ENCODE measurements at regions not wholly inside any gene's neighbourhood (a gene's known extent, or its start where the extent isn't known, plus 50 kb on each side); places are given as distances from the start of the nearest gene placed in this dataset.

- DNase-seq (no peak), ATAC-seq (replicated peaks) (peak; percentile 20 to 34)
- Mint-ChIP-seq H3K4me1 (no peaks in the 10 kb centered on the region), H3K4me3 (no peak overlapping the region), H3K27ac (no peak overlapping the region), H3K36me3 (no peaks in the 10 kb centered on the region), H3K27me3 (no peaks in the 10 kb centered on the region), H3K9me3 (peaks cover 1 to 3% of the 10 kb centered on the region in 2 donors)
These were observed 462.2 kb upstream of the RGPD4 start for GRCh38 chr2:107364361-107364950.

- H3K9me3 Mint-ChIP-seq: peaks cover 5 to 10% of the 10 kb centered on the region in 2 donors
- no peak for ATAC-seq (replicated peaks)
- H3K4me3 Mint-ChIP-seq: no peak overlapping the region
- H3K27me3 Mint-ChIP-seq: no peaks in the 10 kb centered on the region
- no peak overlapping the region for H3K27ac Mint-ChIP-seq
- no peaks in the 10 kb centered on the region for H3K36me3 Mint-ChIP-seq
- no peak for DNase-seq
- no peaks in the 10 kb centered on the region for H3K4me1 Mint-ChIP-seq
These were observed 452.4 kb upstream of the RGPD4 start for GRCh38 chr2:107374249-107374648.

- Mint-ChIP-seq H3K36me3 (no peaks in the 10 kb centered on the region), H3K4me3 (no peak overlapping the region), H3K9me3 (peaks cover 3 to 7% of the 10 kb centered on the region in 2 donors), H3K27ac (no peak overlapping the region), H3K4me1 (no peaks in the 10 kb centered on the region), H3K27me3 (no peaks in the 10 kb centered on the region)
- no peak for DNase-seq
- no peak for ATAC-seq (replicated peaks)
These were observed 449.8 kb upstream of the RGPD4 start for GRCh38 chr2:107376909-107377308.

GRCh38 chr2:107380912-107381311 is 445.8 kb upstream of the RGPD4 start:
- Mint-ChIP-seq H3K36me3 (no peaks in the 10 kb centered on the region), H3K9me3 (peaks cover 3% of the 10 kb centered on the region in 2 donors), H3K27ac (no peak overlapping the region), H3K27me3 (no peaks in the 10 kb centered on the region), H3K4me1 (no peaks in the 10 kb centered on the region), H3K4me3 (no peak overlapping the region)
- DNase-seq (no peak), ATAC-seq (replicated peaks) (no peak)

GRCh38 chr2:107383691-107384090 is 443.0 kb upstream of the RGPD4 start:
- Mint-ChIP-seq H3K36me3 (no peaks in the 10 kb centered on the region), H3K27me3 (no peaks in the 10 kb centered on the region), H3K9me3 (peaks cover 3 to 5% of the 10 kb centered on the region in 2 donors), H3K27ac (no peak overlapping the region), H3K4me3 (no peak overlapping the region), H3K4me1 (no peaks in the 10 kb centered on the region)
- DNase-seq (no peak), ATAC-seq (replicated peaks) (no peak)

- Mint-ChIP-seq H3K27ac (no peak overlapping the region), H3K36me3 (no peaks in the 10 kb centered on the region)
These were observed 442.3 kb upstream of the RGPD4 start for GRCh38 chr2:107384422-107384821.

GRCh38 chr2:107385921-107386320 is 440.8 kb upstream of the RGPD4 start:
- Mint-ChIP-seq H3K4me3 (no peak overlapping the region), H3K4me1 (no peaks in the 10 kb centered on the region), H3K27ac (no peak overlapping the region), H3K27me3 (no peaks in the 10 kb centered on the region), H3K36me3 (no peaks in the 10 kb centered on the region), H3K9me3 (peaks cover 0 to 5% of the 10 kb centered on the region in 2 donors)
- ATAC-seq (replicated peaks): no peak
- DNase-seq: no peak

More at GRCh38 chr2:107384422-107384821, 442.3 kb upstream of the RGPD4 start:
- ATAC-seq (replicated peaks) (no peak), DNase-seq (no peak)
- Mint-ChIP-seq H3K4me1 (no peaks in the 10 kb centered on the region), H3K27me3 (no peaks in the 10 kb centered on the region), H3K9me3 (peaks cover 3 to 8% of the 10 kb centered on the region in 2 donors), H3K4me3 (no peak overlapping the region)

GRCh38 chr2:107392241-107392704 is 434.4 kb upstream of the RGPD4 start:
- ATAC-seq (replicated peaks): no peak
- no peak overlapping the region for H3K4me3 Mint-ChIP-seq
- no peak for DNase-seq
- H3K27me3 Mint-ChIP-seq: no peaks in the 10 kb centered on the region
- peaks cover 0 to 5% of the 10 kb centered on the region in 2 donors for H3K9me3 Mint-ChIP-seq
- no peaks in the 10 kb centered on the region for H3K36me3 Mint-ChIP-seq
- H3K27ac Mint-ChIP-seq: no peak overlapping the region
- no peaks in the 10 kb centered on the region for H3K4me1 Mint-ChIP-seq

GRCh38 chr2:107393516-107393915 is 433.2 kb upstream of the RGPD4 start:
- Mint-ChIP-seq H3K4me1 (no peaks in the 10 kb centered on the region), H3K4me3 (no peak overlapping the region), H3K27me3 (no peaks in the 10 kb centered on the region), H3K27ac (no peak overlapping the region), H3K36me3 (no peaks in the 10 kb centered on the region), H3K9me3 (peaks cover 0 to 3% of the 10 kb centered on the region in 2 donors)
- no peak for DNase-seq
- no peak for ATAC-seq (replicated peaks)

GRCh38 chr2:107398683-107399082 is 428.0 kb upstream of the RGPD4 start:
- Mint-ChIP-seq H3K27ac (no peak overlapping the region), H3K9me3 (no peaks in the 10 kb centered on the region)

GRCh38 chr2:107402330-107402729 is 424.4 kb upstream of the RGPD4 start:
- ATAC-seq (replicated peaks) (no peak), DNase-seq (no peak)
- Mint-ChIP-seq H3K27me3 (no peaks in the 10 kb centered on the region), H3K27ac (no peak overlapping the region), H3K9me3 (no peaks in the 10 kb centered on the region), H3K36me3 (no peaks in the 10 kb centered on the region), H3K4me3 (no peak overlapping the region), H3K4me1 (no peaks in the 10 kb centered on the region)

More at GRCh38 chr2:107398683-107399082, 428.0 kb upstream of the RGPD4 start:
- Mint-ChIP-seq H3K4me3 (no peak overlapping the region), H3K36me3 (no peaks in the 10 kb centered on the region), H3K27me3 (no peaks in the 10 kb centered on the region), H3K4me1 (no peaks in the 10 kb centered on the region)
- DNase-seq: no peak
- ATAC-seq (replicated peaks): no peak

- DNase-seq (no peak), ATAC-seq (replicated peaks) (no peak)
- no peak overlapping the region for H3K27ac Mint-ChIP-seq
- no peaks in the 10 kb centered on the region for H3K4me1 Mint-ChIP-seq
- H3K4me3 Mint-ChIP-seq: no peak overlapping the region
- no peaks in the 10 kb centered on the region for H3K27me3 Mint-ChIP-seq
- H3K9me3 Mint-ChIP-seq: no peaks in the 10 kb centered on the region
- H3K36me3 Mint-ChIP-seq: no peaks in the 10 kb centered on the region
These were observed 421.4 kb upstream of the RGPD4 start for GRCh38 chr2:107405261-107405660.

- no peaks in the 10 kb centered on the region for H3K36me3 Mint-ChIP-seq
- ATAC-seq (replicated peaks): no peak
- no peak for DNase-seq
- no peak overlapping the region for H3K27ac Mint-ChIP-seq
- no peaks in the 10 kb centered on the region for H3K27me3 Mint-ChIP-seq
- H3K9me3 Mint-ChIP-seq: peaks cover 0 to under 1% of the 10 kb centered on the region in 2 donors
- H3K4me3 Mint-ChIP-seq: no peak overlapping the region
- no peaks in the 10 kb centered on the region for H3K4me1 Mint-ChIP-seq
These were observed 419.7 kb upstream of the RGPD4 start for GRCh38 chr2:107407017-107407416.

GRCh38 chr2:107407974-107408373 is 418.7 kb upstream of the RGPD4 start:
- H3K9me3 Mint-ChIP-seq: peaks cover 0 to 2% of the 10 kb centered on the region in 2 donors
- no peaks in the 10 kb centered on the region for H3K27me3 Mint-ChIP-seq

GRCh38 chr2:107411267-107411666 is 415.4 kb upstream of the RGPD4 start:
- no peaks in the 10 kb centered on the region for H3K4me1 Mint-ChIP-seq
- no peak overlapping the region for H3K4me3 Mint-ChIP-seq
- H3K36me3 Mint-ChIP-seq: no peaks in the 10 kb centered on the region
- no peak overlapping the region for H3K27ac Mint-ChIP-seq
- no peak for DNase-seq
- no peaks in the 10 kb centered on the region for H3K27me3 Mint-ChIP-seq
- no peak for ATAC-seq (replicated peaks)
- peaks cover 0 to 2% of the 10 kb centered on the region in 2 donors for H3K9me3 Mint-ChIP-seq

More at GRCh38 chr2:107407974-107408373, 418.7 kb upstream of the RGPD4 start:
- ATAC-seq (replicated peaks): no peak
- Mint-ChIP-seq H3K4me1 (no peaks in the 10 kb centered on the region), H3K4me3 (no peak overlapping the region), H3K27ac (no peak overlapping the region), H3K36me3 (no peaks in the 10 kb centered on the region)
- DNase-seq: no peak
